Keratinocyte (primary cell): ENCODE measurements at regions not wholly inside any gene's neighbourhood (a gene's known extent, or its start where the extent isn't known, plus 50 kb on each side); places are given as distances from the start of the nearest gene placed in this dataset.

Experiments used
- EZH2 ChIP-seq: IDR thresholded peaks from one replicate; pipeline ENCODE4 v1.6.1; 2012; ENCODE audit warnings: inconsistent platforms, mild to moderate bottlenecking, low read length, moderate library complexity
- TF ChIP-seq, protein P1 (sequence below), 3 experiments: IDR thresholded peaks in 1 of 3; conservative IDR thresholded peaks in 1 of 3; optimal IDR thresholded peaks in 1 of 3; 2 replicates in 2 of 3; 3 replicates in 1 of 3; pipeline versions ENCODE3 to v1.5.1; 2011; ENCODE audit warnings: low read length in 3 of 3, mild to moderate bottlenecking in 3 of 3, moderate library complexity in 2 of 3, control low read depth in 1 of 3, inconsistent platforms in 1 of 3; ENCODE audit not compliant: insufficient read depth in 2 of 3; ENCODE audit errors: extremely low read depth in 1 of 3

- TF ChIP-seq, protein P1, sequence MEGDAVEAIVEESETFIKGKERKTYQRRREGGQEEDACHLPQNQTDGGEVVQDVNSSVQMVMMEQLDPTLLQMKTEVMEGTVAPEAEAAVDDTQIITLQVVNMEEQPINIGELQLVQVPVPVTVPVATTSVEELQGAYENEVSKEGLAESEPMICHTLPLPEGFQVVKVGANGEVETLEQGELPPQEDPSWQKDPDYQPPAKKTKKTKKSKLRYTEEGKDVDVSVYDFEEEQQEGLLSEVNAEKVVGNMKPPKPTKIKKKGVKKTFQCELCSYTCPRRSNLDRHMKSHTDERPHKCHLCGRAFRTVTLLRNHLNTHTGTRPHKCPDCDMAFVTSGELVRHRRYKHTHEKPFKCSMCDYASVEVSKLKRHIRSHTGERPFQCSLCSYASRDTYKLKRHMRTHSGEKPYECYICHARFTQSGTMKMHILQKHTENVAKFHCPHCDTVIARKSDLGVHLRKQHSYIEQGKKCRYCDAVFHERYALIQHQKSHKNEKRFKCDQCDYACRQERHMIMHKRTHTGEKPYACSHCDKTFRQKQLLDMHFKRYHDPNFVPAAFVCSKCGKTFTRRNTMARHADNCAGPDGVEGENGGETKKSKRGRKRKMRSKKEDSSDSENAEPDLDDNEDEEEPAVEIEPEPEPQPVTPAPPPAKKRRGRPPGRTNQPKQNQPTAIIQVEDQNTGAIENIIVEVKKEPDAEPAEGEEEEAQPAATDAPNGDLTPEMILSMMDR (optimal IDR thresholded peaks at IDR 0.05 in 1 of 3, IDR thresholded peaks at IDR 0.05 in 1 of 3, conservative IDR thresholded peaks at IDR 0.05 in 1 of 3; ENCODE audit: extremely low read depth in 1 of 3, insufficient read depth in 2 of 3, low read length in 3 of 3), result no peak
- no peak for TF ChIP-seq EZH2
These were observed 513.8 kb upstream of the CCDC196 start for GRCh38 chr14:65972346-65972870.
